ENCODE measurements at regions not wholly inside any gene's neighbourhood (a gene's known extent, or its start where the extent isn't known, plus 50 kb on each side); places are given as distances from the start of the nearest gene placed in this dataset.

DNA sequence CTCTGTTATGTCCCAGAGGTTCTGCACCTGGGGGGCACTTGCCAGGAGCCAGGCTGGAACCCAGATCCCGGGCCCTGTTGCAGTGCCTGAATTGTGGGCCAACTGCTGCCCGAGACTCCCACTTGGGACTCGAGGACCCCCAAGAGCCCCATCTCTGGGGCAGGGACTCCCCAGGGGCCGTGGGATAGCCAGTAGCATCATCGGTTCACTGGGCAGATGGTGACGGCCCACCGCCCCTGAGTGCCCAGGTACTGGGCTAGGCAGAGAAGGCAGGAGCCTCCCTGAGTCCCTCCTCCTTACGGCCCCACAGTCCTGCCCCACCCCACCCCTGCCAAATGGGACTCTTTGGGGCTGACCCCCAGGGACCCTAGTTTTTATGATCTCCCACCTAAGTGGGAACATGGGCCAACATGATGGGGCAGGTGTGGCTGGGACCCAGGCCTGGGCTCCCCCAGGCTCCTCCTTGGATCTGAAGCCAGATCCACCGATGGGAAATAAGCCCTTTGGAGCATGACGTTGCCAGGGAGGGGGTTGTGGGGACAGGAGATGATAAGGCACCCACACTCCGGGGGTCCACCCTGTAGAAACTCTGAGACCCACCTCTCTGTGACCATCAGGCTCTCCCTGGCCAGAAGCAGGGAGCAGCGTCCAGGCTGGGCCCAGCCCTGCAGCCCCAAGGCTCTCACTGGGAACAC, 94.5 kb upstream of the FGF3 start:
- H3K9me3 ChIP-seq (ENCODE audit: control insufficient read depth, insufficient read depth, low read depth, low read length) = no peaks in the 10 kb centered on the region
- peaks cover 20% of the 10 kb centered on the region for H3K4me1 ChIP-seq (ENCODE audit: control insufficient read depth, insufficient read depth, low read length)
- H3K27me3 ChIP-seq (ENCODE audit: control insufficient read depth, insufficient read depth, low read length) = peaks cover 4% of the 10 kb centered on the region; the same call in 1 of the 2 replicates
- no peak for DNase-seq (ENCODE audit: low read depth, low spot score)
- H3K36me3 ChIP-seq (ENCODE audit: control insufficient read depth, insufficient read depth, low read length) = no peaks in the 10 kb centered on the region
- no peak overlapping the region for H3K4me3 ChIP-seq (ENCODE audit: low read depth in 2 of 2, low read length in 2 of 2)
- intact Hi-C loops (cut with micrococcal nuclease; ENCODE audit: unreplicated experiment) = loop anchor here (5.0 kb wide), 1 partner anchor 226 kb away; no protein-coding TSS in a partner anchor
- ChIA-PET CTCF (interaction anchor here (0.7 kb wide), 1 partner anchor 282 kb away, joined by 3 read pairs; no protein-coding TSS in a partner anchor), POLR2A (no interaction called here)
- in situ Hi-C loops (cut with HindIII; ENCODE audit: low pct_unique_long_range_greater_than_20kb, low sequenced_read_pairs) = no loop called here
- no TSS peak for BruUV-seq (replicated peaks)
- ATAC-seq = no peak
- TF ChIP-seq POLR2AphosphoS5 (IDR thresholded peaks at IDR 0.05; ENCODE audit: low read depth, low read length) (no peak), SIN3A (IDR thresholded peaks at IDR 0.05; ENCODE audit: borderline replicate concordance, insufficient read depth, low read depth, low read length) (no peak), TCF7L2 (IDR thresholded peaks at IDR 0.05; ENCODE audit: low read depth, low read length) (no peak)
- TF ChIP-seq, protein P1, sequence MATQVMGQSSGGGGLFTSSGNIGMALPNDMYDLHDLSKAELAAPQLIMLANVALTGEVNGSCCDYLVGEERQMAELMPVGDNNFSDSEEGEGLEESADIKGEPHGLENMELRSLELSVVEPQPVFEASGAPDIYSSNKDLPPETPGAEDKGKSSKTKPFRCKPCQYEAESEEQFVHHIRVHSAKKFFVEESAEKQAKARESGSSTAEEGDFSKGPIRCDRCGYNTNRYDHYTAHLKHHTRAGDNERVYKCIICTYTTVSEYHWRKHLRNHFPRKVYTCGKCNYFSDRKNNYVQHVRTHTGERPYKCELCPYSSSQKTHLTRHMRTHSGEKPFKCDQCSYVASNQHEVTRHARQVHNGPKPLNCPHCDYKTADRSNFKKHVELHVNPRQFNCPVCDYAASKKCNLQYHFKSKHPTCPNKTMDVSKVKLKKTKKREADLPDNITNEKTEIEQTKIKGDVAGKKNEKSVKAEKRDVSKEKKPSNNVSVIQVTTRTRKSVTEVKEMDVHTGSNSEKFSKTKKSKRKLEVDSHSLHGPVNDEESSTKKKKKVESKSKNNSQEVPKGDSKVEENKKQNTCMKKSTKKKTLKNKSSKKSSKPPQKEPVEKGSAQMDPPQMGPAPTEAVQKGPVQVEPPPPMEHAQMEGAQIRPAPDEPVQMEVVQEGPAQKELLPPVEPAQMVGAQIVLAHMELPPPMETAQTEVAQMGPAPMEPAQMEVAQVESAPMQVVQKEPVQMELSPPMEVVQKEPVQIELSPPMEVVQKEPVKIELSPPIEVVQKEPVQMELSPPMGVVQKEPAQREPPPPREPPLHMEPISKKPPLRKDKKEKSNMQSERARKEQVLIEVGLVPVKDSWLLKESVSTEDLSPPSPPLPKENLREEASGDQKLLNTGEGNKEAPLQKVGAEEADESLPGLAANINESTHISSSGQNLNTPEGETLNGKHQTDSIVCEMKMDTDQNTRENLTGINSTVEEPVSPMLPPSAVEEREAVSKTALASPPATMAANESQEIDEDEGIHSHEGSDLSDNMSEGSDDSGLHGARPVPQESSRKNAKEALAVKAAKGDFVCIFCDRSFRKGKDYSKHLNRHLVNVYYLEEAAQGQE (IDR thresholded peaks at IDR 0.05; ENCODE audit: insufficient read depth in 1 of 2, low read depth in 2 of 2, low read length in 1 of 2) = no peak
- TF ChIP-seq, protein P2, sequence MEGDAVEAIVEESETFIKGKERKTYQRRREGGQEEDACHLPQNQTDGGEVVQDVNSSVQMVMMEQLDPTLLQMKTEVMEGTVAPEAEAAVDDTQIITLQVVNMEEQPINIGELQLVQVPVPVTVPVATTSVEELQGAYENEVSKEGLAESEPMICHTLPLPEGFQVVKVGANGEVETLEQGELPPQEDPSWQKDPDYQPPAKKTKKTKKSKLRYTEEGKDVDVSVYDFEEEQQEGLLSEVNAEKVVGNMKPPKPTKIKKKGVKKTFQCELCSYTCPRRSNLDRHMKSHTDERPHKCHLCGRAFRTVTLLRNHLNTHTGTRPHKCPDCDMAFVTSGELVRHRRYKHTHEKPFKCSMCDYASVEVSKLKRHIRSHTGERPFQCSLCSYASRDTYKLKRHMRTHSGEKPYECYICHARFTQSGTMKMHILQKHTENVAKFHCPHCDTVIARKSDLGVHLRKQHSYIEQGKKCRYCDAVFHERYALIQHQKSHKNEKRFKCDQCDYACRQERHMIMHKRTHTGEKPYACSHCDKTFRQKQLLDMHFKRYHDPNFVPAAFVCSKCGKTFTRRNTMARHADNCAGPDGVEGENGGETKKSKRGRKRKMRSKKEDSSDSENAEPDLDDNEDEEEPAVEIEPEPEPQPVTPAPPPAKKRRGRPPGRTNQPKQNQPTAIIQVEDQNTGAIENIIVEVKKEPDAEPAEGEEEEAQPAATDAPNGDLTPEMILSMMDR (IDR thresholded peaks at IDR 0.05) = no peak
- no peak overlapping the region for H3K27ac ChIP-seq (ENCODE audit: low read length)

DNA sequence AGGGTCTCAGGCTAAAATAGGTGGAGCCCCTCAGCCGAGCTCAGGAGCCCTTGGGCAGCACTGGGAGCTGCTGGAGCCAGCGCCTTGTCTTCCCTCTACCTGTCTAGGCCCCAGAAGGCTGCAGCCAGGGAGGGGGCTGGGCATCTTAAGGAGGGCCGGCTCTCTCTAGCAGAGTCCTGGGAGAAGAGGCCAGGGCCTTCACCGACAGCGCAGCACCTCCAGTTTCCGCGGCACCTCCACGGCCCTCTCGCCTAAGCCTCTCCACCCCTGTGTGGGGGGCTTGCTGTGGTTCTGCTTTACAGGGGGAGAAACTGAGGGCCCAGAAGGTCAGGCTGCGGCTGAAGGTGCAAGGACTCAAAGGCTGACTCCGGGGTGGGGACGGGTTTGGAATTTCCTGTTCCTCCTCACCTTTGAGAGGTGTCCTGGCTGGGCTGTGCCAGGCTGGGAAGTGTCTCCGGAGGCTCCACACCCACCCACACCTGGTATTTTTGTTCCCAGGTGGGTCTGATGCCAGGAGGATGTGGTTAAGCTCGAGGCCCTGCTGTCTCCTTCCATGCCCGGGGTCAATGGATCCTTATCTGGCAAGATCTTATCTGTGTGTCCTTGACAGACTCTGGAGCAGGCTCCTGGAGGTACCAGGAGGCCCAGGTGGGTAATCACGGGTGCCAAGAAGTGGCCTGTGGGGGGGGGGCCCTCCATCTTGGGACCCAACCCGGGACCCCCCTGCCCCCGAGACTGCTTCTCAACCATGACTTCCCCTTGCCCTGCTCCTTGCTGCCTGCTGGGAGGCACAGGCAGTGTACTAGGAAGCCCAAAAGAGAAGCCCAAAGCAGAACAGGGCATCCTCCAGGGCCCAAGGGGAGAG, 95.3 kb upstream of the FGF3 start:
- no peak overlapping the region for H3K4me3 ChIP-seq (ENCODE audit: low read depth in 2 of 2, low read length in 2 of 2)
- no peaks in the 10 kb centered on the region for H3K9me3 ChIP-seq (ENCODE audit: control insufficient read depth, insufficient read depth, low read depth, low read length)
- ATAC-seq (no peak), DNase-seq (ENCODE audit: low read depth, low spot score) (no peak)
- ChIA-PET CTCF (interaction anchor here (0.6 to 1.4 kb wide), 7 partner anchors 13 to 305 kb away, joined by 3 to 10 read pairs (median 4); no protein-coding TSS in a partner anchor), POLR2A (no interaction called here)
- H3K36me3 ChIP-seq (ENCODE audit: control insufficient read depth, insufficient read depth, low read length) = no peaks in the 10 kb centered on the region
- peaks cover 4% of the 10 kb centered on the region; the same call in 1 of the 2 replicates for H3K27me3 ChIP-seq (ENCODE audit: control insufficient read depth, insufficient read depth, low read length)
- in situ Hi-C loops (cut with HindIII; ENCODE audit: low pct_unique_long_range_greater_than_20kb, low sequenced_read_pairs) (no loop called here), intact Hi-C loops (cut with micrococcal nuclease; ENCODE audit: unreplicated experiment) (loop anchor here (5.0 kb wide), 1 partner anchor 227 kb away; no protein-coding TSS in a partner anchor)
- H3K27ac ChIP-seq (ENCODE audit: low read length) = no peak overlapping the region
- H3K4me1 ChIP-seq (ENCODE audit: control insufficient read depth, insufficient read depth, low read length) = peaks cover 24% of the 10 kb centered on the region
- BruUV-seq (replicated peaks) = no TSS peak
- TF ChIP-seq, protein P1 (IDR thresholded peaks at IDR 0.05; ENCODE audit: insufficient read depth in 1 of 2, low read depth in 2 of 2, low read length in 1 of 2) = no peak
- no peak for TF ChIP-seq POLR2AphosphoS5 (IDR thresholded peaks at IDR 0.05; ENCODE audit: low read depth, low read length)
- TF ChIP-seq SIN3A (IDR thresholded peaks at IDR 0.05; ENCODE audit: borderline replicate concordance, insufficient read depth, low read depth, low read length) = no peak
- TF ChIP-seq, protein P2 (IDR thresholded peaks at IDR 0.05) = no peak
- no peak for TF ChIP-seq TCF7L2 (IDR thresholded peaks at IDR 0.05; ENCODE audit: low read depth, low read length)

Data from Panc1 (cell line).